ENCODE measurements at regions not wholly inside any gene's neighbourhood (a gene's known extent, or its start where the extent isn't known, plus 50 kb on each side); places are given as distances from the start of the nearest gene placed in this dataset.

DNA sequence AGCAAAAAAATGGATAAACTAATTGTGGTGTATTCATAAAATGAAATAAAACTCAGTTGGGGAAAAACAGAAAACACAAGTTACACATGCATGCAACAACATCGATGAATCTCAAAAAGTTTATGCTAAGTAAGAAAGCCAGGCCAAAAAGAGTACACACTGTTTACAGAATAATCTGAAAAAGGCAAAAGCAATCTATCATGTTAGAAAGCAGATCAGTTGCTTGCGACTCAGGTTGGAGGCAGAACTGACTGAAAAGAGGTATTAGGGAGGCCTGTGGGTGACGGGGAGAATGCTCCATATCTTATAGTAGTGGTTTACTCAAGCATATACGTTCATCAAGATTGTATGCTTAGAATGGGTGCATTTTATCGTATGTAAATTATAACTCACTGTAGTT is 119.2 kb downstream of the ARRDC3 start:
- peaks cover 25% of the 10 kb centered on the region for H3K4me1 ChIP-seq
- DNase-seq = no peak
- TF ChIP-seq, protein P1, sequence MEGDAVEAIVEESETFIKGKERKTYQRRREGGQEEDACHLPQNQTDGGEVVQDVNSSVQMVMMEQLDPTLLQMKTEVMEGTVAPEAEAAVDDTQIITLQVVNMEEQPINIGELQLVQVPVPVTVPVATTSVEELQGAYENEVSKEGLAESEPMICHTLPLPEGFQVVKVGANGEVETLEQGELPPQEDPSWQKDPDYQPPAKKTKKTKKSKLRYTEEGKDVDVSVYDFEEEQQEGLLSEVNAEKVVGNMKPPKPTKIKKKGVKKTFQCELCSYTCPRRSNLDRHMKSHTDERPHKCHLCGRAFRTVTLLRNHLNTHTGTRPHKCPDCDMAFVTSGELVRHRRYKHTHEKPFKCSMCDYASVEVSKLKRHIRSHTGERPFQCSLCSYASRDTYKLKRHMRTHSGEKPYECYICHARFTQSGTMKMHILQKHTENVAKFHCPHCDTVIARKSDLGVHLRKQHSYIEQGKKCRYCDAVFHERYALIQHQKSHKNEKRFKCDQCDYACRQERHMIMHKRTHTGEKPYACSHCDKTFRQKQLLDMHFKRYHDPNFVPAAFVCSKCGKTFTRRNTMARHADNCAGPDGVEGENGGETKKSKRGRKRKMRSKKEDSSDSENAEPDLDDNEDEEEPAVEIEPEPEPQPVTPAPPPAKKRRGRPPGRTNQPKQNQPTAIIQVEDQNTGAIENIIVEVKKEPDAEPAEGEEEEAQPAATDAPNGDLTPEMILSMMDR (IDR thresholded peaks at IDR 0.05; ENCODE audit: borderline replicate concordance) = no peak
- H3K4me3 ChIP-seq = no peak overlapping the region
- H3K27ac ChIP-seq (replicated peaks) = no peak overlapping the region
- H3K36me3 ChIP-seq = no peaks in the 10 kb centered on the region
- H3K9me3 ChIP-seq (replicated peaks) = no peaks in the 10 kb centered on the region
- H3K27me3 ChIP-seq (ENCODE audit: low read depth) = no peaks in the 10 kb centered on the region
- intact Hi-C loops (cut with micrococcal nuclease) = no loop called here

DNA sequence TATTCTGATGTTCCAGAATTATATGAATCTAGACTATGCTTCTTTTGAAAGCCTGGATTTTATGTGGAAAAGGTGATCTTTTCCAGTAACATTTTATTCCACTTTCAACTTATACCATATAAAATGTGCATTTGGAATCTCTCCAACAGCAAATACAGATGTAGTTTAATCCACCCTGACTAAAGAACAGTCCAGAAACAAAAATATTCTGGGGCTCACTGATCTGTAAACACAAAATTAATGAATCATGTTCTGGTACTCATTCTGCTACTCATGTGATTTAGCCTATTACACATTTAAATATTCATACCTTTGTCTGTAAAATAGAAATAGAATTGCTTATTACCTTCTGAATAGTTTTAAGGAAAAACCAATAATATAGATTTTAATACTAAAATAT is 125.8 kb downstream of the ARRDC3 start:
- Histone ChIP-seq H3K9me3 (replicated peaks) (no peaks in the 10 kb centered on the region), H3K27me3 (ENCODE audit: low read depth) (no peaks in the 10 kb centered on the region), H3K4me1 (no peaks in the 10 kb centered on the region), H3K27ac (replicated peaks) (no peak overlapping the region), H3K36me3 (no peaks in the 10 kb centered on the region), H3K4me3 (no peak overlapping the region)
- intact Hi-C loops (cut with micrococcal nuclease) = no loop called here
- TF ChIP-seq, protein P1 (IDR thresholded peaks at IDR 0.05; ENCODE audit: borderline replicate concordance) = no peak
- no peak for DNase-seq

DNA sequence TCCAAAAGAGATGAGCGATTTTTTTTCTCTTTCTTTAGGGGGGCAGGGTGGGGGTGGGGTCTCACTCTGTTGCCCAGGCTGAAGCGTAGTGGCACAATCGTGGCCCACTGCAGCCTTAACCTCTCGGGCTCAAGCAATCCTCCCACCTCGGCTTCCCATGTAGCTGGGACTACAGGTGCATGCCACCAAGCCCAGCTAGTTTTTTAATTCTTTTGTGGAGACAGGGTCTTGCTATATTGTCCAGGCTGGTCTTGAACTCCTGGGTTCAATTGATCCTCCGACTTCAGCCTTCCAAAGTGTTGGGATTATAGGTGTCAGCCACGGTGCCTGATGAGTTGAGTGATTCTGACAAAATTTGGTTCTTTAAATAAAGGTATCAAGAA is 127.0 kb downstream of the ARRDC3 start:
- peaks cover 1% of the 10 kb centered on the region for H3K9me3 ChIP-seq (replicated peaks)
- no peak for DNase-seq
- H3K4me1 ChIP-seq = no peaks in the 10 kb centered on the region
- H3K4me3 ChIP-seq = no peak overlapping the region
- intact Hi-C loops (cut with micrococcal nuclease) = no loop called here
- TF ChIP-seq, protein P1 (IDR thresholded peaks at IDR 0.05; ENCODE audit: borderline replicate concordance) = no peak
- H3K27me3 ChIP-seq (ENCODE audit: low read depth) = no peaks in the 10 kb centered on the region
- H3K36me3 ChIP-seq = no peaks in the 10 kb centered on the region
- no peak overlapping the region for H3K27ac ChIP-seq (replicated peaks)

DNA sequence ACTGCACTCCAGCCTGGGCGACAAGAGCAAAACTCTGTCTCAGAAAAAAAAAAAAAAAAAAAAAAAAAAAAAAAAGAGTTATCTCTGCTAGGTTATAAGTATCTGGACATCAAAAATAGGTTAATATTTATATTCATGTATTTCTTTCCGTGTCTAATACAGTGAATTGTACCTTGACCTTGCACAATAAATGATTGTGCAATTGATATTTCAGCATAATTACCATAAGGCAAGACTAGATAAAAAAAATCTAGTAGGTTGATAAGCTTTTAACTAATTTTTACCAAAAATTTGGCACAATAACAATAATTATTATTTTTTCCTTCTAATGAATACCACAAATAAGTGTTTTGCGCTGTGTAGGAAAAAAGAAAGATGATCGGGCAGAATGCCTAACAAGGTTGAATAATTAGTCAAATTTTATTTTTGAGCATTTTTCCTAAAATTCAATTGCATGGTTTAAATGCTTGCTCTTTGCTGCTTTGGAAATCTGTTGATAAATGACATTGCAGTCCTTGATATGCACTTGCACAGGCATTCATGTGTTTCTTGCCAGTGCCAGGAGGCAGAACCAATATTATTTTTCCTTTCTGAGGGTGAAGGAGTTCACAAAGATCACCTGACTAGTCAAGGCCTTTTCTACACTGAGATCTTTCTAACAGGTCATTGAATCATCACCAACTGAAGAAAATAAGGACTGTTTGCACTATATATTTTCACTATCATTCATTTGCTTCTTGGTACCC is 127.5 kb downstream of the ARRDC3 start:
- peaks cover 7% of the 10 kb centered on the region for H3K9me3 ChIP-seq (replicated peaks)
- H3K36me3 ChIP-seq = no peaks in the 10 kb centered on the region
- intact Hi-C loops (cut with micrococcal nuclease) = no loop called here
- TF ChIP-seq, protein P1 (IDR thresholded peaks at IDR 0.05; ENCODE audit: borderline replicate concordance) = no peak
- no peak overlapping the region for H3K27ac ChIP-seq (replicated peaks)
- no peaks in the 10 kb centered on the region for H3K27me3 ChIP-seq (ENCODE audit: low read depth)
- no peak for DNase-seq
- H3K4me3 ChIP-seq = no peak overlapping the region
- H3K4me1 ChIP-seq = no peaks in the 10 kb centered on the region

DNA sequence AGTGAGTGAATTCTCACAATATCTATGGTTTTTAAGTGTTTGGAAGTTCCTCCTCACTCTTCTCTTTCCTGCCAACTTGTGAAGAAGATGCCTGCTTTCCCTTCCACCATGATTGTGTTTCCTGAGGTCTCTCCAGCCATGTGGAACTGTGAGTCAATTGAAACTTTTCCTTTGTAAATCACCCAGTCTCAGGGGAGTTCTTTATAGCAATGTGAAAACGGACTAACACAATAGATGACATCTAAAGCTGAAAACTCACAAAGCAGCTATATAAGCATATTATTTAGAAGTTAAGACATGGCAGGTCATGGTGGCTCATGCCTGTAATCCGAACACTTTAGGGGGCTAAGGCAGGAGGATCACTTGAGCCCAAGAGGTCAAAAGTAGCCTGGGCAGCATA is 130.2 kb downstream of the ARRDC3 start:
- intact Hi-C loops (cut with micrococcal nuclease) = no loop called here

More for the DNA sequence above, 130.2 kb downstream of the ARRDC3 start:
- Histone ChIP-seq H3K27ac (replicated peaks) (no peak overlapping the region), H3K36me3 (no peaks in the 10 kb centered on the region), H3K4me1 (peaks cover 2% of the 10 kb centered on the region), H3K9me3 (replicated peaks) (peaks cover 16% of the 10 kb centered on the region), H3K4me3 (no peak overlapping the region), H3K27me3 (ENCODE audit: low read depth) (no peaks in the 10 kb centered on the region)
- TF ChIP-seq, protein P1 (IDR thresholded peaks at IDR 0.05; ENCODE audit: borderline replicate concordance) = no peak
- DNase-seq = no peak

All from left ventricle myocardium inferior (tissue), 1 donor.